H1 (cell line): ENCODE measurements at regions not wholly inside any gene's neighbourhood (a gene's known extent, or its start where the extent isn't known, plus 50 kb on each side); places are given as distances from the start of the nearest gene placed in this dataset.
"Not testable (repeated sequence)": the region's sequence is repeated elsewhere in the genome, so short reads cannot be mapped to it uniquely, and the experiment has no call there.

Experiments used
- CEBPB ChIP-seq: IDR thresholded peaks from 2 replicates; pipeline ENCODE4 v1.6.1; 2012; ENCODE audit warnings: low read depth, low read length
- EP300 ChIP-seq, 2 experiments: IDR thresholded peaks; 1 replicate in 1 of 2; 2 replicates in 1 of 2; pipeline ENCODE4 v1.6.1; 2011 to 2012; ENCODE audit warnings: low read depth in 2 of 2, low read length in 2 of 2, mild to moderate bottlenecking in 2 of 2, borderline replicate concordance in 1 of 2, inconsistent platforms in 1 of 2, moderate library complexity in 1 of 2
- GABPA ChIP-seq: IDR thresholded peaks from 2 replicates; pipeline ENCODE4 v1.6.1; 2011; ENCODE audit warnings: mild to moderate bottlenecking, low read length, moderate library complexity, borderline replicate concordance; ENCODE audit not compliant: insufficient read depth
- HDAC2 ChIP-seq, 2 experiments: fragments of 300-600 bp in 1 of 2; sonication (generic) in 1 of 2; IDR thresholded peaks; 2 replicates each; pipeline ENCODE4 v1.6.1; 2011 to 2012; ENCODE audit warnings: low read depth in 2 of 2, low read length in 2 of 2, mild to moderate bottlenecking in 2 of 2, moderate library complexity in 2 of 2, borderline replicate concordance in 1 of 2, inconsistent platforms in 1 of 2
- JUN ChIP-seq: IDR thresholded peaks from 2 replicates; pipeline ENCODE4 v1.6.1; 2011; ENCODE audit warnings: low read depth, mild to moderate bottlenecking, improper control_type of control experiment, low read length
- NRF1 ChIP-seq: IDR thresholded peaks from 2 replicates; pipeline ENCODE4 v1.6.1; 2011; ENCODE audit warnings: mild to moderate bottlenecking, low read depth, low read length, improper control_type of control experiment
- POLR2AphosphoS5 ChIP-seq: IDR thresholded peaks from 2 replicates; pipeline ENCODE4 v1.6.1; 2011; ENCODE audit warnings: low read depth, low read length
- SIN3A ChIP-seq, 2 experiments: IDR thresholded peaks in 1 of 2; conservative IDR thresholded peaks in 1 of 2; 2 replicates each; pipeline ENCODE4 v1.6.1; 2011 to 2012; ENCODE audit warnings: low read length in 2 of 2, improper control_type of control experiment in 1 of 2, low read depth in 1 of 2, mild to moderate bottlenecking in 1 of 2
- SRF ChIP-seq: IDR thresholded peaks from 2 replicates; pipeline ENCODE4 v1.6.1; 2011; ENCODE audit warnings: mild to moderate bottlenecking, low read depth, low read length, moderate library complexity
- TBP ChIP-seq: IDR thresholded peaks from 2 replicates; pipeline ENCODE4 v1.6.1; 2011; ENCODE audit warnings: low read depth, low read length, improper control_type of control experiment
- TCF12 ChIP-seq: IDR thresholded peaks from 2 replicates; pipeline ENCODE4 v1.6.1; 2011; ENCODE audit warnings: low read depth, mild to moderate bottlenecking, low read length
- TF ChIP-seq, protein P1 (sequence below), 3 experiments: IDR thresholded peaks; 1 replicate in 2 of 3; 2 replicates in 1 of 3; pipeline versions ENCODE4 v1.5.1 to v1.6.1; 2011; ENCODE audit warnings: low read length in 3 of 3, mild to moderate bottlenecking in 3 of 3, inconsistent platforms in 2 of 3, low read depth in 1 of 3, moderate library complexity in 1 of 3; ENCODE audit not compliant: insufficient read depth in 1 of 3; ENCODE audit errors: control extremely low read depth in 1 of 3

DNA sequence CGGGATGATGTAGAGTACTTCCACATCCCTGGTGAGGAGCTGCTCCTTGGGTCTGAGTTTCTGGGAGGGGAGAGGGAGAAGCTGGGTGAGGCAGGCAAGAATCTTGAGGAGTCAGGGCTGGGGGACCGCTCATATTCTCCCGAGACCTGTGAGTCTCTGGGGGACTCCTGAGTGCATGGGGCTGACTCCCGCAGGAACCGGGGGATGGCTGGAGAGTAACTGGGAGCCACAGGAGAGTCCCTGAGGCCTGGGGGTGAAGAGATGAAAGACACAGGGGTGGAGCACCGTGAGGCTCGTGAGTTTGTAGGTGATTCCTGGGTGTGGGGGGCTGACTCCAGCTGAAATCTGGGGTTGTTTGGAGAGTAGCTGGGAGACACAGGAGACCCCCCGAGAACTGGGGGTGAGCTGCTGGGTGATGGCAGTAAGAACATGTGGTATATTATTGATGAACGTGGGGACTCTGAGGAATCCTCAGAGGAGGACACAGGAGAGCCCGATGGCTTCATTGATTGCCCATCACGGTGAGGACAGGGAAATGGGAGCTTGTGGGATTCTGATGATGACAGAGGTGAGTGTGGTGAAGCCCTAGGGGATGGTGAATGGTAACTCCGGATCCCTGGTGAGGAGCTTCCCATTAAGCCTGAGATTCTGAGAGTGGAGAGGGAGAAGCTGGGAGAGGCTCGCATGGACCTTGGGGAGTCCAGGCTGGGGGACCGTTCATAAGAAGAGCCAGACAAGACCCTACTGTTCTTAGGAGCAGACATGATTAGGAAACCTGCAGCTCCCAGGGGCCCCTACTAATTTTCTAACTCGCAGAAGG lies 301.1 kb downstream of the CWH43 start:
- TF ChIP-seq CEBPB; JUN; HDAC2 (IDR thresholded peaks at IDR 0.05; ENCODE audit: borderline replicate concordance in 1 of 2, low read depth in 2 of 2, low read length in 2 of 2); GABPA; TBP; POLR2AphosphoS5; EP300 (IDR thresholded peaks at IDR 0.05; ENCODE audit: borderline replicate concordance in 1 of 2, low read depth in 2 of 2, low read length in 2 of 2); NRF1; TCF12; SIN3A (conservative IDR thresholded peaks at IDR 0.05 in 1 of 2, IDR thresholded peaks at IDR 0.05 in 1 of 2; ENCODE audit: low read depth in 1 of 2, low read length in 2 of 2); SRF: not testable (repeated sequence)
- TF ChIP-seq, protein P1, sequence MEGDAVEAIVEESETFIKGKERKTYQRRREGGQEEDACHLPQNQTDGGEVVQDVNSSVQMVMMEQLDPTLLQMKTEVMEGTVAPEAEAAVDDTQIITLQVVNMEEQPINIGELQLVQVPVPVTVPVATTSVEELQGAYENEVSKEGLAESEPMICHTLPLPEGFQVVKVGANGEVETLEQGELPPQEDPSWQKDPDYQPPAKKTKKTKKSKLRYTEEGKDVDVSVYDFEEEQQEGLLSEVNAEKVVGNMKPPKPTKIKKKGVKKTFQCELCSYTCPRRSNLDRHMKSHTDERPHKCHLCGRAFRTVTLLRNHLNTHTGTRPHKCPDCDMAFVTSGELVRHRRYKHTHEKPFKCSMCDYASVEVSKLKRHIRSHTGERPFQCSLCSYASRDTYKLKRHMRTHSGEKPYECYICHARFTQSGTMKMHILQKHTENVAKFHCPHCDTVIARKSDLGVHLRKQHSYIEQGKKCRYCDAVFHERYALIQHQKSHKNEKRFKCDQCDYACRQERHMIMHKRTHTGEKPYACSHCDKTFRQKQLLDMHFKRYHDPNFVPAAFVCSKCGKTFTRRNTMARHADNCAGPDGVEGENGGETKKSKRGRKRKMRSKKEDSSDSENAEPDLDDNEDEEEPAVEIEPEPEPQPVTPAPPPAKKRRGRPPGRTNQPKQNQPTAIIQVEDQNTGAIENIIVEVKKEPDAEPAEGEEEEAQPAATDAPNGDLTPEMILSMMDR (IDR thresholded peaks at IDR 0.05; ENCODE audit: control extremely low read depth in 1 of 3, insufficient read depth in 1 of 3, low read depth in 1 of 3, low read length in 3 of 3), result not testable (repeated sequence)
